Hepatocyte (in vitro differentiated cells): ENCODE measurements at regions not wholly inside any gene's neighbourhood (a gene's known extent, or its start where the extent isn't known, plus 50 kb on each side); places are given as distances from the start of the nearest gene placed in this dataset.
A peak's percentile ranks its signal among the peaks of the same experiment; 100 is the strongest.

Source experiments
- DNase-seq: peaks from one replicate; pipeline ENCODE4 v3.0.0-alpha.2; 2016; ENCODE audit warnings: low spot score
- H2AFZ ChIP-seq: fragments of 200-600 bp; sonication (generic); 2 replicates; pipeline ENCODE4 v1.6.0; 2016; ENCODE audit warnings: antibody characterized with exemption, mild to moderate bottlenecking
- H3K27ac ChIP-seq: fragments of 200-600 bp; sonication (generic); 2 replicates; pipeline ENCODE4 v1.5.1; 2016; ENCODE audit warnings: mild to moderate bottlenecking
- H3K27me3 ChIP-seq: fragments of 200-600 bp; sonication (generic); 2 replicates; pipeline ENCODE4 v1.6.1; 2016
- H3K36me3 ChIP-seq: fragments of 200-600 bp; sonication (generic); replicated peaks from 2 replicates; pipeline ENCODE4 v1.5.1; 2016; ENCODE audit warnings: low read depth; ENCODE audit not compliant: insufficient read depth
- H3K4me1 ChIP-seq: fragments of 200-600 bp; sonication (generic); 2 replicates; pipeline ENCODE4 v1.5.1; 2016; ENCODE audit warnings: mild to moderate bottlenecking, moderate library complexity; ENCODE audit not compliant: insufficient read depth
- H3K4me2 ChIP-seq: fragments of 200-600 bp; sonication (generic); 2 replicates; pipeline ENCODE4 v1.6.0; 2016
- H3K4me3 ChIP-seq: fragments of 200-600 bp; sonication (generic); 2 replicates; pipeline ENCODE4 v1.5.1; 2016; ENCODE audit warnings: mild to moderate bottlenecking
- H3K79me2 ChIP-seq: fragments of 200-600 bp; sonication (generic); 2 replicates; pipeline ENCODE4 v1.6.0; 2017; ENCODE audit warnings: mild to moderate bottlenecking
- H3K9me2 ChIP-seq: fragments of 200-600 bp; sonication (generic); replicated peaks from 2 replicates; pipeline ENCODE4 v1.6.0; 2017; ENCODE audit warnings: mild to moderate bottlenecking; ENCODE audit not compliant: insufficient read depth
- H3K9me3 ChIP-seq: fragments of 200-600 bp; sonication (generic); 2 replicates; pipeline ENCODE4 v1.5.1; 2016; ENCODE audit warnings: low read depth, mild to moderate bottlenecking
- H4K20me1 ChIP-seq: fragments of 200-600 bp; sonication (generic); 2 replicates; pipeline ENCODE4 v1.6.0; 2016; ENCODE audit warnings: mild to moderate bottlenecking; ENCODE audit not compliant: insufficient read depth, poor library complexity, severe bottlenecking
- EZH2 ChIP-seq: fragments of 200-600 bp; sonication (generic); IDR thresholded peaks from 2 replicates; pipeline ENCODE4 v1.6.1; 2016; ENCODE audit warnings: antibody characterized with exemption, mild to moderate bottlenecking, borderline replicate concordance
- EZH2phosphoT487 ChIP-seq: fragments of 200-600 bp; sonication (generic); IDR thresholded peaks from one replicate; pipeline ENCODE4 v1.6.1; 2018; ENCODE audit warnings: antibody characterized with exemption, mild to moderate bottlenecking, low read depth, moderate library complexity; ENCODE audit not compliant: unreplicated experiment, severe bottlenecking
- WGBS: methylation state at CpG from one replicate; pipeline ENCODE4 v1.1.6; 2016; ENCODE audit warnings: low lambda C conversion rate; ENCODE audit errors: missing lambda C conversion rate; 5-methylcytosine and 5-hydroxymethylcytosine counted together
- TF ChIP-seq, protein P1 (sequence below): fragments of 200-600 bp; sonication (generic); IDR thresholded peaks from 2 replicates; pipeline ENCODE4 v1.5.1; 2016; ENCODE audit warnings: antibody characterized with exemption, mild to moderate bottlenecking; ENCODE audit not compliant: poor library complexity

DNA sequence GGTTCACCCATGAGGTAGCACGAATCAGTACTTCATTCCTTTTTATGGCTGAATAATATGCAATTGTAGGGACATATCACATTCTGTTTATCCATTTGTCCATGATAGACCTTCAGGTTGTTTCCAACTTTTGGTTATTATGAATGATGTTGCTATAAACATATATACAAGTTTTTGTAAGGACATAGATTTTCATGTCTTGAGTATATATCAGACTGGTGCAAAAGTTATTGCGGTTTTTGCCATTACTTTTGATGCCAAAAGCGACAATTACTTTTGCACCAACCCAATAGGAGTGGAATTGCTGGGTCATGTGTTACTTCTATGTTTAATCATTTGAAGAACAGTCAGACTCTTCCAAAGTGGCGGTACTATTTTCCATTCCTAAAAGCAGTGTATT lies 361.5 kb downstream of the RPS24 start:
- Histone ChIP-seq H3K4me3 (no peak overlapping the region), H3K79me2 (no peaks in the 10 kb centered on the region), H3K9me2 (no peaks in the 10 kb centered on the region), H3K4me2 (no peak overlapping the region), H4K20me1 (no peaks in the 10 kb centered on the region), H3K27me3 (no peaks in the 10 kb centered on the region), H3K27ac (no peak overlapping the region), H3K36me3 (no peaks in the 10 kb centered on the region), H2AFZ (no peak overlapping the region), H3K4me1 (no peaks in the 10 kb centered on the region), H3K9me3 (no peaks in the 10 kb centered on the region)
- no peak for DNase-seq
- 98% methylated on average over 4 of the region's 4 CpGs for WGBS
- TF ChIP-seq EZH2phosphoT487 (no peak), EZH2 (no peak)
- TF ChIP-seq, protein P1, sequence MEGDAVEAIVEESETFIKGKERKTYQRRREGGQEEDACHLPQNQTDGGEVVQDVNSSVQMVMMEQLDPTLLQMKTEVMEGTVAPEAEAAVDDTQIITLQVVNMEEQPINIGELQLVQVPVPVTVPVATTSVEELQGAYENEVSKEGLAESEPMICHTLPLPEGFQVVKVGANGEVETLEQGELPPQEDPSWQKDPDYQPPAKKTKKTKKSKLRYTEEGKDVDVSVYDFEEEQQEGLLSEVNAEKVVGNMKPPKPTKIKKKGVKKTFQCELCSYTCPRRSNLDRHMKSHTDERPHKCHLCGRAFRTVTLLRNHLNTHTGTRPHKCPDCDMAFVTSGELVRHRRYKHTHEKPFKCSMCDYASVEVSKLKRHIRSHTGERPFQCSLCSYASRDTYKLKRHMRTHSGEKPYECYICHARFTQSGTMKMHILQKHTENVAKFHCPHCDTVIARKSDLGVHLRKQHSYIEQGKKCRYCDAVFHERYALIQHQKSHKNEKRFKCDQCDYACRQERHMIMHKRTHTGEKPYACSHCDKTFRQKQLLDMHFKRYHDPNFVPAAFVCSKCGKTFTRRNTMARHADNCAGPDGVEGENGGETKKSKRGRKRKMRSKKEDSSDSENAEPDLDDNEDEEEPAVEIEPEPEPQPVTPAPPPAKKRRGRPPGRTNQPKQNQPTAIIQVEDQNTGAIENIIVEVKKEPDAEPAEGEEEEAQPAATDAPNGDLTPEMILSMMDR = no peak

DNA sequence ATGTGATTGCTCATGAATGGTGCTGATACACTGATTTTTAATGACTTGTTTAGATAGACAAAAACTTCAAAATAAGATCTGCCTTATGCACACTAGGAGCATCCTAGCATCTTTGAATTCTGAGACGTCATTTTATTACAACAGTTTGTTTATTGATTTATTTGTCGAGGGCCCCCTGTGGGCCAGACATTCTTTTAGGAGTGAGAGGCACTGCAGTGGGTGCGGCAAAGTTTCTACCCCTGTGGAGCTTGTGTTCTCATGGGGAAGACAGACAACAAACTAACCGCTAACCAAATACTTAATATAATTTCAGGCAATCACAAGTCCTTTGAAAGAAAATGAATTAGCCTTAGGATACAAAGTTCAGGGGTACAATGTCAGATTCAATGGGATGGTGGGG lies 363.1 kb downstream of the RPS24 start:
- no peak overlapping the region for H3K27ac ChIP-seq
- DNase-seq = no peak
- 63% methylated on average over 4 of the region's 4 CpGs for WGBS
- H3K9me3 ChIP-seq = no peaks in the 10 kb centered on the region
- H3K4me3 ChIP-seq = no peak overlapping the region
- TF ChIP-seq, protein P1 = no peak
- TF ChIP-seq EZH2phosphoT487 = no peak
- no peak for TF ChIP-seq EZH2
- H3K79me2 ChIP-seq = no peaks in the 10 kb centered on the region
- H3K27me3 ChIP-seq = no peaks in the 10 kb centered on the region
- H3K36me3 ChIP-seq = no peaks in the 10 kb centered on the region
- peaks cover 2% of the 10 kb centered on the region for H3K4me1 ChIP-seq
- no peak overlapping the region for H3K4me2 ChIP-seq
- H4K20me1 ChIP-seq = no peaks in the 10 kb centered on the region
- no peaks in the 10 kb centered on the region for H3K9me2 ChIP-seq
- no peak overlapping the region for H2AFZ ChIP-seq

DNA sequence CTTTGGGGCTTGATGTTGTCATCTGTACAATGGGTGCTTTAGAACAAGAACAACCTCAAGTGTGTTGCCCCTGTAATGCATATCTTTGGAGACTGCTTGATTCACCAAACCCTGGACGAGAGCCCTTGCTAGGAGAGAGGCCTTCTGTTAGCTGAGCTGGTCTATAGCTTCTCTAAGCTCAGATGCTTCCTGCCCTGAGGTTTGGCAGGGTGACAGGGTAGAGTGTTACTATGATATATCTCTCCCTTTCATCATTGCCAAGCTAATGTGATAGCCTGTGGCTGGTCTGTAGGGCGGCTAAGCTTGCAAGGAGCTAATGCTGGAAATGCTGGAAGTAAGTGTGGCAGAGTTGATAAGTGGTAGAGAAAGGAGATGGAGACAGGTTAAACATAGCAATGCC lies 364.1 kb downstream of the RPS24 start:
- Histone ChIP-seq H3K9me2 (no peaks in the 10 kb centered on the region), H3K4me3 (no peak overlapping the region), H3K79me2 (no peaks in the 10 kb centered on the region), H3K27ac (no peak overlapping the region), H4K20me1 (no peaks in the 10 kb centered on the region), H3K4me1 (peaks cover 9% of the 10 kb centered on the region), H3K9me3 (no peaks in the 10 kb centered on the region), H3K27me3 (no peaks in the 10 kb centered on the region), H3K4me2 (no peak overlapping the region), H3K36me3 (no peaks in the 10 kb centered on the region), H2AFZ (no peak overlapping the region)
- no peak for DNase-seq
- WGBS = 66% methylated on average over 2 of the region's 2 CpGs
- TF ChIP-seq, protein P1 = no peak
- TF ChIP-seq EZH2phosphoT487 = no peak
- no peak for TF ChIP-seq EZH2

DNA sequence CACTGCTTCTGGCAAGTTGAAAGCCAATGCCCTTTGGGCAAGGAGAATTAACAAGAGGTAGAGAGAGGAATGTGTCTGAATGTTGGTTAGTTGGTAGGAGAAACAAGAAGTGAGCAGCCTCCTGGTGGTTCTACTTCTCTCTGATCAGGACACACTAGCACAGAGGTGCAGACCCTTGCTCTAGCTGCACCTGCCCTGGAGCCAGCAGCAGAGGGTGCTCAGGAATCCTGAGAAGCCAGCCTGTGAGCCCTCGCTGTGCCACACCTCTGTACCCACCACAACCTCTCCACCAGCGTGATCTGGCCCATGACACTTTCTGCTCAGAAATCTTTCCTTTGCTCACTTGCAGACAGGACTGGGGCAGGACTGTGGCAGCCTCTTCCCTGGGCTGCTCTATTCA lies 364.7 kb downstream of the RPS24 start:
- Histone ChIP-seq H3K4me1 (peaks cover 9% of the 10 kb centered on the region), H3K4me3 (no peak overlapping the region), H3K4me2 (no peak overlapping the region), H3K9me3 (no peaks in the 10 kb centered on the region), H3K27ac (no peak overlapping the region), H3K79me2 (no peaks in the 10 kb centered on the region), H3K9me2 (no peaks in the 10 kb centered on the region), H4K20me1 (no peaks in the 10 kb centered on the region), H3K36me3 (no peaks in the 10 kb centered on the region), H3K27me3 (no peaks in the 10 kb centered on the region), H2AFZ (no peak overlapping the region)
- TF ChIP-seq EZH2 (no peak), EZH2phosphoT487 (no peak)
- TF ChIP-seq, protein P1 = peak; percentile 4
- WGBS = 82% methylated on average over 2 of the region's 2 CpGs
- no peak for DNase-seq
